ENCODE measurements at regions not wholly inside any gene's neighbourhood (a gene's known extent, or its start where the extent isn't known, plus 50 kb on each side); places are given as distances from the start of the nearest gene placed in this dataset.
"Not testable (repeated sequence)": the region's sequence is repeated elsewhere in the genome, so short reads cannot be mapped to it uniquely, and the experiment has no call there.

GRCh38 chr21:16457498-16457897 is 727.7 kb downstream of the USP25 start:
- no peak for DNase-seq
- intact Hi-C loops (cut with DNase I): no loop called here
- peak; percentile 80 for ATAC-seq (ENCODE audit: poor library complexity)

GRCh38 chr21:16460936-16461335 is 731.2 kb downstream of the USP25 start:
- ATAC-seq (ENCODE audit: poor library complexity) (no peak), DNase-seq (no peak)
- intact Hi-C loops (cut with DNase I): no loop called here

- DNase-seq; ATAC-seq (ENCODE audit: poor library complexity); intact Hi-C loops (cut with DNase I): not testable (repeated sequence)
These were observed 734.6 kb downstream of the USP25 start for GRCh38 chr21:16464211-16464889.

- intact Hi-C loops (cut with DNase I): no loop called here
- ATAC-seq (ENCODE audit: poor library complexity): no peak
- no peak for DNase-seq
These were observed 738.4 kb downstream of the USP25 start for GRCh38 chr21:16468184-16468583.

- intact Hi-C loops (cut with DNase I): no loop called here
- DNase-seq (peak; percentile 39), ATAC-seq (ENCODE audit: poor library complexity) (peak; percentile 77)
These were observed 744.2 kb downstream of the USP25 start for GRCh38 chr21:16473988-16474387.

- ATAC-seq (ENCODE audit: poor library complexity) (peak; percentile 36), DNase-seq (no peak)
These were observed 746.5 kb downstream of the USP25 start for GRCh38 chr21:16476056-16476825.

GRCh38 chr21:16488042-16488441 is 758.3 kb downstream of the USP25 start:
- ATAC-seq (ENCODE audit: poor library complexity) (no peak), DNase-seq (no peak)
- intact Hi-C loops (cut with DNase I): no loop called here

More at GRCh38 chr21:16476056-16476825, 746.5 kb downstream of the USP25 start:
- intact Hi-C loops (cut with DNase I): no loop called here

GRCh38 chr21:16492356-16492755 is 762.6 kb downstream of the USP25 start:
- ATAC-seq (ENCODE audit: poor library complexity): no peak
- intact Hi-C loops (cut with DNase I): no loop called here
- no peak for DNase-seq

- intact Hi-C loops (cut with DNase I): no loop called here
- ATAC-seq (ENCODE audit: poor library complexity) (no peak), DNase-seq (no peak)
These were observed 763.1 kb downstream of the USP25 start for GRCh38 chr21:16492892-16493291.

GRCh38 chr21:16496609-16497008 is 766.8 kb downstream of the USP25 start:
- intact Hi-C loops (cut with DNase I): no loop called here
- no peak for DNase-seq
- peak; percentile 41 for ATAC-seq (ENCODE audit: poor library complexity)

GRCh38 chr21:16500271-16500670 is 770.5 kb downstream of the USP25 start:
- no peak for ATAC-seq (ENCODE audit: poor library complexity)
- no peak for DNase-seq
- intact Hi-C loops (cut with DNase I): no loop called here

- intact Hi-C loops (cut with DNase I): no loop called here
- ATAC-seq (ENCODE audit: poor library complexity): no peak
- no peak for DNase-seq
These were observed 772.5 kb downstream of the USP25 start for GRCh38 chr21:16502273-16502672.

GRCh38 chr21:16502897-16503296 is 773.1 kb downstream of the USP25 start:
- intact Hi-C loops (cut with DNase I): no loop called here
- DNase-seq: no peak
- no peak for ATAC-seq (ENCODE audit: poor library complexity)

- DNase-seq: no peak
- intact Hi-C loops (cut with DNase I): no loop called here
- no peak for ATAC-seq (ENCODE audit: poor library complexity)
These were observed 774.5 kb downstream of the USP25 start for GRCh38 chr21:16504281-16504680.

- DNase-seq (no peak), ATAC-seq (ENCODE audit: poor library complexity) (no peak)
- intact Hi-C loops (cut with DNase I): no loop called here
These were observed 775.0 kb downstream of the USP25 start for GRCh38 chr21:16504766-16505165.

GRCh38 chr21:16509476-16509875 is 779.7 kb downstream of the USP25 start:
- ATAC-seq (ENCODE audit: poor library complexity): no peak
- intact Hi-C loops (cut with DNase I): no loop called here

GRCh38 chr21:16514316-16514715 is 784.5 kb downstream of the USP25 start:
- no peak for ATAC-seq (ENCODE audit: poor library complexity)
- intact Hi-C loops (cut with DNase I): no loop called here
- DNase-seq: no peak

More at GRCh38 chr21:16509476-16509875, 779.7 kb downstream of the USP25 start:
- no peak for DNase-seq

- intact Hi-C loops (cut with DNase I): no loop called here
- ATAC-seq (ENCODE audit: poor library complexity): no peak
These were observed 787.6 kb downstream of the USP25 start for GRCh38 chr21:16517383-16517782.

GRCh38 chr21:16519036-16519435 is 789.3 kb downstream of the USP25 start:
- no peak for DNase-seq
- ATAC-seq (ENCODE audit: poor library complexity): no peak
- intact Hi-C loops (cut with DNase I): no loop called here

More at GRCh38 chr21:16517383-16517782, 787.6 kb downstream of the USP25 start:
- DNase-seq: no peak

GRCh38 chr21:16519644-16520043 is 789.9 kb downstream of the USP25 start:
- no peak for DNase-seq
- intact Hi-C loops (cut with DNase I): no loop called here
- no peak for ATAC-seq (ENCODE audit: poor library complexity)
